HepG2 (cell line): ENCODE measurements at regions not wholly inside any gene's neighbourhood (a gene's known extent, or its start where the extent isn't known, plus 50 kb on each side); places are given as distances from the start of the nearest gene placed in this dataset.
A peak's percentile ranks its signal among the peaks of the same experiment; 100 is the strongest.

Experiments used
- AGO2 ChIP-seq: fragments of 200-400 bp; formaldehyde crosslinking; optimal IDR thresholded peaks from 2 replicates; pipeline ENCODE3; 2017; ENCODE audit warnings: mild to moderate bottlenecking, low read depth, low read length, moderate library complexity
- CBFB ChIP-seq: sonication (generic); formaldehyde crosslinking; IDR thresholded peaks from 2 replicates; pipeline ENCODE4 v1.4.0; 2020; ENCODE audit warnings: missing genetic modification reagents
- CBX5 ChIP-seq: sonication (generic); formaldehyde crosslinking; IDR thresholded peaks from 2 replicates; pipeline ENCODE4 v1.4.0; 2020; ENCODE audit warnings: missing genetic modification reagents, borderline replicate concordance
- CEBPB ChIP-seq: IDR thresholded peaks from 2 replicates; pipeline ENCODE4 v1.6.1; 2011; ENCODE audit warnings: low read depth, low read length, improper control_type of control experiment, borderline replicate concordance
- CEBPG ChIP-seq: IDR thresholded peaks from 2 replicates; pipeline ENCODE4 v1.6.1; 2016
- DNMT3B ChIP-seq: conservative IDR thresholded peaks from 2 replicates; pipeline ENCODE4 v1.6.1; 2016; ENCODE audit warnings: missing biosample characterization, control low read depth
- EP300 ChIP-seq, 3 experiments: sonication (generic) in 1 of 3; formaldehyde crosslinking in 1 of 3; IDR thresholded peaks; 2 replicates each; pipeline versions ENCODE4 v1.5.1 to v1.6.1; 2011 to 2020; ENCODE audit warnings: low read depth in 2 of 3, low read length in 2 of 3, borderline replicate concordance in 1 of 3, improper control_type of control experiment in 1 of 3, mild to moderate bottlenecking in 1 of 3, missing genetic modification reagents in 1 of 3, moderate library complexity in 1 of 3
- FOSL2 ChIP-seq: sonication (generic); formaldehyde crosslinking; IDR thresholded peaks from 2 replicates; pipeline ENCODE4 v1.4.0; 2020; ENCODE audit warnings: missing genetic modification reagents
- FOXA1 ChIP-seq, 2 experiments: fragments of 450-650 bp in 1 of 2; sonication (generic) in 1 of 2; formaldehyde crosslinking in 1 of 2; IDR thresholded peaks; 2 replicates each; pipeline versions ENCODE4 v1.4.0 to v1.6.1; 2016 to 2020; ENCODE audit warnings: missing genetic modification reagents in 1 of 2
- HMG20A ChIP-seq: IDR thresholded peaks from 2 replicates; pipeline ENCODE4 v1.6.1; 2016; ENCODE audit warnings: borderline replicate concordance
- KLF12 ChIP-seq: sonication (generic); formaldehyde crosslinking; IDR thresholded peaks from 2 replicates; pipeline ENCODE4 v1.4.0; 2020; ENCODE audit warnings: missing genetic modification reagents, borderline replicate concordance
- MZF1 ChIP-seq: sonication (generic); formaldehyde crosslinking; IDR thresholded peaks from 2 replicates; pipeline ENCODE4 v1.8.1; 2023; ENCODE audit warnings: mild to moderate bottlenecking, missing genetic modification reagents, borderline replicate concordance
- NR3C1 ChIP-seq: sonication (generic); formaldehyde crosslinking; IDR thresholded peaks from 2 replicates; pipeline ENCODE4 v1.4.0; 2020; ENCODE audit warnings: missing genetic modification reagents
- PAX8 ChIP-seq: sonication (generic); formaldehyde crosslinking; IDR thresholded peaks from 2 replicates; pipeline ENCODE4 v1.8.0; 2022; ENCODE audit warnings: mild to moderate bottlenecking, missing genetic modification reagents, borderline replicate concordance
- PCBP1 ChIP-seq: fragments of 200-400 bp; formaldehyde crosslinking; IDR thresholded peaks from 2 replicates; pipeline ENCODE4 v1.6.1; 2017; ENCODE audit warnings: mild to moderate bottlenecking, low read depth, low read length, borderline replicate concordance
- TMF1 ChIP-seq: sonication (generic); formaldehyde crosslinking; IDR thresholded peaks from 2 replicates; pipeline ENCODE4 v1.8.1; 2022; ENCODE audit warnings: low read depth, missing genetic modification reagents
- ZBTB21 ChIP-seq: sonication (generic); formaldehyde crosslinking; IDR thresholded peaks from 2 replicates; pipeline ENCODE4 v1.4.0; 2020; ENCODE audit warnings: missing genetic modification reagents
- ZC3H4 ChIP-seq: sonication (generic); formaldehyde crosslinking; IDR thresholded peaks from 2 replicates; pipeline ENCODE4 v1.4.0; 2020; ENCODE audit warnings: missing genetic modification reagents, borderline replicate concordance
- ZNF12 ChIP-seq: sonication (generic); formaldehyde crosslinking; IDR thresholded peaks from 2 replicates; pipeline ENCODE4 v1.5.0; 2020; ENCODE audit warnings: missing genetic modification reagents
- ZNF383 ChIP-seq: sonication (generic); formaldehyde crosslinking; IDR thresholded peaks from 2 replicates; pipeline ENCODE4 v1.4.0; 2020; ENCODE audit warnings: missing genetic modification reagents, mild to moderate bottlenecking, borderline replicate concordance
- ZNF468 ChIP-seq: sonication (generic); formaldehyde crosslinking; IDR thresholded peaks from 2 replicates; pipeline ENCODE4 v1.8.0; 2022; ENCODE audit warnings: mild to moderate bottlenecking, moderate library complexity, missing genetic modification reagents
- TF ChIP-seq, protein P1 (sequence below): sonication (generic); formaldehyde crosslinking; IDR thresholded peaks from 2 replicates; pipeline ENCODE4 v1.4.0; 2020; ENCODE audit warnings: missing genetic modification reagents, borderline replicate concordance
- TF ChIP-seq, protein P2 (sequence below): sonication (generic); formaldehyde crosslinking; IDR thresholded peaks from 2 replicates; pipeline ENCODE4 v1.8.0; 2022; ENCODE audit warnings: missing genetic modification reagents, mild to moderate bottlenecking, moderate library complexity, borderline replicate concordance

DNA sequence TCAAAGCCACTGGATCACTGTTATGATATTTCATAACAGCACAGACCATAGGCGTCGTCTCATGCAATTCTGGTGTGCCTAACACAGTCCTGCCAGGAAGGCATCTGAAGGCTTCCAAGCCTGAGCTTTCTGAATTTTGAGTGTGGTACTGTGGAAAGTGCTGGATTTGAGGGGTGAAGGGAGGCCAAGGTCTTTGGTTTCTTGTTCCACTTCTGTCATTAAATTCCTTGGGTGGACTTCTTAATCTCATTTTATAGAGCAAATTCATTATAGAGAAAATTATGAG is 441.3 kb upstream of the PIK3R1 start (continued):
- TF ChIP-seq, protein P1, sequence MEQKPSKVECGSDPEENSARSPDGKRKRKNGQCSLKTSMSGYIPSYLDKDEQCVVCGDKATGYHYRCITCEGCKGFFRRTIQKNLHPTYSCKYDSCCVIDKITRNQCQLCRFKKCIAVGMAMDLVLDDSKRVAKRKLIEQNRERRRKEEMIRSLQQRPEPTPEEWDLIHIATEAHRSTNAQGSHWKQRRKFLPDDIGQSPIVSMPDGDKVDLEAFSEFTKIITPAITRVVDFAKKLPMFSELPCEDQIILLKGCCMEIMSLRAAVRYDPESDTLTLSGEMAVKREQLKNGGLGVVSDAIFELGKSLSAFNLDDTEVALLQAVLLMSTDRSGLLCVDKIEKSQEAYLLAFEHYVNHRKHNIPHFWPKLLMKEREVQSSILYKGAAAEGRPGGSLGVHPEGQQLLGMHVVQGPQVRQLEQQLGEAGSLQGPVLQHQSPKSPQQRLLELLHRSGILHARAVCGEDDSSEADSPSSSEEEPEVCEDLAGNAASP (CRISPR knock-in tag) = peak; percentile 56; the same call in 1 of the 2 replicates
- TF ChIP-seq FOSL2 (CRISPR knock-in tag) (peak; percentile 52; the same call in 1 of the 2 replicates), NR3C1 (CRISPR knock-in tag) (no peak), AGO2 (no peak), EP300 (IDR thresholded peaks at IDR 0.05; ENCODE audit: low read depth in 2 of 2, low read length in 2 of 2) (peak in 1 of 2 experiments; percentile 38; a peak in 1 of 4 replicates), EP300 (CRISPR knock-in tag; IDR thresholded peaks at IDR 0.05; ENCODE audit: borderline replicate concordance) (no peak), KLF12 (CRISPR knock-in tag) (no peak), ZNF12 (CRISPR knock-in tag) (0 out of 2 replicates have a peak, but pooled peaks have one; percentile 33), HMG20A (CRISPR knock-in tag) (0 out of 2 replicates have a peak, but pooled peaks have one; percentile 39), MZF1 (no peak), PCBP1 (no peak), DNMT3B (CRISPR knock-in tag) (no peak), ZC3H4 (0 out of 2 replicates have a peak, but pooled peaks have one; percentile 59), ZNF383 (no peak), CBX5 (CRISPR knock-in tag) (peak; percentile 27; the same call in 1 of the 2 replicates), TMF1 (CRISPR knock-in tag) (no peak), CEBPB (peak; percentile 59; the same call in 1 of the 2 replicates), PAX8 (0 out of 2 replicates have a peak, but pooled peaks have one; percentile 29), FOXA1 (IDR thresholded peaks at IDR 0.05) (no peak), FOXA1 (CRISPR knock-in tag; IDR thresholded peaks at IDR 0.05) (0 out of 2 replicates have a peak, but pooled peaks have one; percentile 21), CEBPG (CRISPR knock-in tag) (peak; percentile 46; the same call in 1 of the 2 replicates), ZBTB21 (CRISPR knock-in tag) (no peak), ZNF468 (CRISPR knock-in tag) (no peak), CBFB (CRISPR knock-in tag) (no peak)
- TF ChIP-seq, protein P2, sequence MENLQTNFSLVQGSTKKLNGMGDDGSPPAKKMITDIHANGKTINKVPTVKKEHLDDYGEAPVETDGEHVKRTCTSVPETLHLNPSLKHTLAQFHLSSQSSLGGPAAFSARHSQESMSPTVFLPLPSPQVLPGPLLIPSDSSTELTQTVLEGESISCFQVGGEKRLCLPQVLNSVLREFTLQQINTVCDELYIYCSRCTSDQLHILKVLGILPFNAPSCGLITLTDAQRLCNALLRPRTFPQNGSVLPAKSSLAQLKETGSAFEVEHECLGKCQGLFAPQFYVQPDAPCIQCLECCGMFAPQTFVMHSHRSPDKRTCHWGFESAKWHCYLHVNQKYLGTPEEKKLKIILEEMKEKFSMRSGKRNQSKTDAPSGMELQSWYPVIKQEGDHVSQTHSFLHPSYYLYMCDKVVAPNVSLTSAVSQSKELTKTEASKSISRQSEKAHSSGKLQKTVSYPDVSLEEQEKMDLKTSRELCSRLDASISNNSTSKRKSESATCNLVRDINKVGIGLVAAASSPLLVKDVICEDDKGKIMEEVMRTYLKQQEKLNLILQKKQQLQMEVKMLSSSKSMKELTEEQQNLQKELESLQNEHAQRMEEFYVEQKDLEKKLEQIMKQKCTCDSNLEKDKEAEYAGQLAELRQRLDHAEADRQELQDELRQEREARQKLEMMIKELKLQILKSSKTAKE = no peak
